Superior temporal gyrus (tissue), 1 donor: ENCODE measurements at regions not wholly inside any gene's neighbourhood (a gene's known extent, or its start where the extent isn't known, plus 50 kb on each side); places are given as distances from the start of the nearest gene placed in this dataset.

Experiments used
- DNase-seq: peaks from one replicate; pipeline ENCODE4 v3.0.0-alpha.2; 2016; ENCODE audit errors: extremely low spot score

GRCh38 chr2:56444339-56444738, 260.5 kb downstream of the CCDC85A start:
- no peak for DNase-seq

GRCh38 chr2:56448403-56449001, 264.7 kb downstream of the CCDC85A start:
- no peak for DNase-seq

- DNase-seq = no peak
Observed at GRCh38 chr2:56449002-56449431, 265.2 kb downstream of the CCDC85A start.

- DNase-seq = no peak
Observed at GRCh38 chr2:56449449-56449860, 265.7 kb downstream of the CCDC85A start.

GRCh38 chr2:56450047-56450446, 266.3 kb downstream of the CCDC85A start:
- DNase-seq = no peak

GRCh38 chr2:56450772-56451171, 267.0 kb downstream of the CCDC85A start:
- no peak for DNase-seq

- DNase-seq = no peak
Observed at GRCh38 chr2:56455642-56456041, 271.9 kb downstream of the CCDC85A start.

GRCh38 chr2:56456791-56457190, 273.0 kb downstream of the CCDC85A start:
- DNase-seq = no peak

- no peak for DNase-seq
Observed at GRCh38 chr2:56460508-56460907, 276.7 kb downstream of the CCDC85A start.

- DNase-seq = no peak
Observed at GRCh38 chr2:56464066-56464465, 280.3 kb downstream of the CCDC85A start.

GRCh38 chr2:56464613-56465012, 280.8 kb downstream of the CCDC85A start:
- DNase-seq = no peak

- DNase-seq = no peak
Observed at GRCh38 chr2:56465491-56465890, 281.7 kb downstream of the CCDC85A start.

- no peak for DNase-seq
Observed at GRCh38 chr2:56473524-56473923, 289.7 kb downstream of the CCDC85A start.

- no peak for DNase-seq
Observed at GRCh38 chr2:56474412-56475158, 290.8 kb downstream of the CCDC85A start.

GRCh38 chr2:56475191-56475590, 291.4 kb downstream of the CCDC85A start:
- no peak for DNase-seq

GRCh38 chr2:56476509-56477071, 292.8 kb downstream of the CCDC85A start:
- no peak for DNase-seq

- DNase-seq = no peak
Observed at GRCh38 chr2:56478027-56478426, 294.2 kb downstream of the CCDC85A start.

- DNase-seq = no peak
Observed at GRCh38 chr2:56483081-56483480, 299.3 kb downstream of the CCDC85A start.

- no peak for DNase-seq
Observed at GRCh38 chr2:56484906-56485305, 301.1 kb downstream of the CCDC85A start.

- DNase-seq = no peak
Observed at GRCh38 chr2:56500317-56500716, 316.5 kb downstream of the CCDC85A start.

- DNase-seq = no peak
Observed at GRCh38 chr2:56502616-56503015, 318.8 kb downstream of the CCDC85A start.

- no peak for DNase-seq
Observed at GRCh38 chr2:56505885-56506284, 322.1 kb downstream of the CCDC85A start.

GRCh38 chr2:56508662-56509061, 324.9 kb downstream of the CCDC85A start:
- no peak for DNase-seq
